NCI-H460 (cell line): ENCODE measurements at regions not wholly inside any gene's neighbourhood (a gene's known extent, or its start where the extent isn't known, plus 50 kb on each side); places are given as distances from the start of the nearest gene placed in this dataset.
"Not testable (repeated sequence)": the region's sequence is repeated elsewhere in the genome, so short reads cannot be mapped to it uniquely, and the experiment has no call there.

Experiments
- DNase-seq: peaks from one replicate; pipeline ENCODE4 v3.0.0-alpha.2; 2016; ENCODE audit warnings: low read depth; ENCODE audit errors: extremely low read depth

DNA sequence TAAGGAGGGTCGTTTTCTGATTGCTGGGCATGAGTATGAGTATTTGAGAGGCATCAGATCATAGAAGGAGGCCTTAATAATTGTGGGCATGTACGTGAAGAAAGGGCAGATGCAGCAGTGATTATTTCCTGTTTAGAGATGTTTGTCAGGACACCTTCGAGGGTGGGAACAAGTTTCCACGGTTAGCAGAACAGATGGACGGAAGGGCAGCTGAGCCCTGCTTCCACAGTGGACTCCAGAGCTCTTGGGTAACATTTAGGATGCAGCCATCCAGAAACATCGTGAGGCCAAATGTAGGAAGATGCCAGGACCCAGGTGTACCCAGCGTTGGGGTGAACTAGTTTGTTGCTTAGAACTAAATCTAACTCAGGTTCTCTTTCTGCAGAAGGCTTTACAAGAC is 231.3 kb upstream of the FAT1 start:
- DNase-seq = no peak

GRCh38 chr4:186957952-186958555 is 234.4 kb upstream of the FAT1 start:
- no peak for DNase-seq

GRCh38 chr4:186958726-186959350 is 235.2 kb upstream of the FAT1 start:
- DNase-seq = no peak

GRCh38 chr4:186979961-186980745 is 256.5 kb upstream of the FAT1 start:
- no peak for DNase-seq

DNA sequence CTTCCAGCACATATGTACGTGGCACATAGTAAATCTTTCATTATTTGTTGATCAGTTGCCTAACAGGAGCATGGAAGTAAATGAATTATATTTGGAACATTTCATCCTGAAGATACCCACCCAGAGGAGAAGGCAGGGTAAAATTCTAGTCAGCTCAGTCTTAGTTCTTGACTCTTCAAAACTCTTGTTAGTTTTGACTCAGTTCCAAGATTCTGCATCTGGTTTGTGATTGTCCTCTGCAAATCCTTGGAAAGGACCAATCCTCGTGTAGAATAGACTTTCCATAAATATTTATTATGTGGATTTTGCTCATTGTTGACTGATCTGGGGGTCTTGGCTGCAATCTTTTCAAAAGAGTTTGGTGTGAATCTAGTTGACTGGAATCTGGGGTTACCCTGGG is 257.5 kb upstream of the FAT1 start:
- no peak for DNase-seq

- DNase-seq = no peak
Observed at GRCh38 chr4:186982160-186982559, 258.5 kb upstream of the FAT1 start.

GRCh38 chr4:186984105-186984644 is 260.5 kb upstream of the FAT1 start:
- no peak for DNase-seq

- DNase-seq = no peak
Observed at GRCh38 chr4:186999686-187000085, 276.0 kb upstream of the FAT1 start.

DNA sequence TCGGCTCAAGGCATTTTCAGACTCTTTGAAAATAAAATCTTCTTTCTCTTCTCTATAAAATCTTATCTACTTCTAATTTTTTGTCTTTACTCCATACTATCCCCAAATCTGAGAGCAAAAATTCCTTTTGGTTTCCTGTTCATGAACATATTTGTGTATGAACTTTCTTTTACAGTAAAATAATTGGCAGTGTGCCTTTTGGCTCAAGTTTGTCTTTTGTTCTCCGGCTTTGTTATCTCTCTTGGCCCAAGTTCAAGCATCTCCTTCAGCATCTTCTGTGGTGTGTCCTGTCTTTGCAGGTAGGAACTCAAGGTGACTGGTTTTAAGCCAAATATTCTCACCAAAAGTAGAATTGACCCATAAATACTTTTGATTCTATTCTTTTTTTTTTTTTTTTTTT is 276.6 kb upstream of the FAT1 start:
- DNase-seq = no peak

GRCh38 chr4:187002133-187002532 is 278.5 kb upstream of the FAT1 start:
- DNase-seq = not testable (repeated sequence)

GRCh38 chr4:187004628-187005027 is 281.0 kb upstream of the FAT1 start:
- no peak for DNase-seq

DNA sequence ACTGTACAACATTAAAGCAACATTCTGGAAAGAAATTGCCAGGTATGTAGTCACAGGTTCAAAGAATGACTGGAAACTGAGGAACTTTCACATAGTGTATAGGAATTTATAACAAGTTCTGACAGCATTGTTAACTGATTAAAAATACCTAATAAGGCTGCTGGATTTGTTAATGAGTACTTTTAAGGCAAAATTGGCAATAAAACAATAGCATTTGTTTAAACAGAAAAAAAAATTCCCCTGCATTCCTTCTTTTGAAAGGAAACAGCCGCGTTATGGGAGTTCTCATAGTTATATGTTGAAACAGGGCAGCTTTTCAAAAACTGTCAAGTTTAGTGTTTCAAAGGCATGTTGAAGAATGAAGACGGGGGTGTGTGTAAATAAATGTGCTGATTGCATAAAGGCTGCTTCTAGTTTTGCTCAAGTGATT is 282.5 kb upstream of the FAT1 start:
- DNase-seq = no peak

DNA sequence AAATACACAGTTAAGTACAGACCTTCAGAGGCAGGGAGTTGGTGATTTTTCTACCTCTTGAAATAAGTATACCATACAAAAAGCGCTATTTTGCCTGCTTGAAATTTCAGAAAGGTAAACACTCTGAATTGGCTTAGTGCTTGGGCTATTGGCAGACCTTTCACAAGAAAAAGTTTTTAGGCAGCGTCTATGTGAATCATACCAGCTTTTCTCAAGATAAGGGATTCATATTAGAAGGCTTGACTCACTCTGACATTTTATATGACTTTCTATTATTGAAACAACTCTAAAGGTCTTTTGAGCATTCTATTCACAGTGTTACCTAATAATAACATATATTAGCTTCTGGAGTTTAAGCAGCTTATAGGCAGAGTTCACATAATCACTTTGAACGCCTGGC is 286.4 kb upstream of the FAT1 start:
- DNase-seq = no peak

DNA sequence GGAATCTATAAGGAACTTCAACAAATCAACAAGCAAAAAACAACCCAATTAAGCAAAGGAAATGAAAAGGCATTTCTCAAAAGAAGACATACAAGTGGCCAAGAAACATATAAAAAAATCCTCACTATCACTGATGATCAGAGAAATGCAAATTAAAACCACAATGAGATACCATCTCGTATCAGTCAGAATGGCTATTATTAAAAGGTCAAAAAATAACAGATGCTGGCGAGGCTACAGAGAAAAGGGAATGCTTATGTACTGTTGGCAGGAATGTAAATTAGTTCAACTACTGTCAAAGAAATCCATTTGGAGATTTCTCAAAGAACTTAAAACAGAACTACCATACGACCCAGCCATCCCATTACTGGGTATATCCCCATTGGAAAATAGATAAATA is 292.4 kb upstream of the FAT1 start:
- no peak for DNase-seq

GRCh38 chr4:187017147-187017546 is 293.5 kb upstream of the FAT1 start:
- no peak for DNase-seq

DNA sequence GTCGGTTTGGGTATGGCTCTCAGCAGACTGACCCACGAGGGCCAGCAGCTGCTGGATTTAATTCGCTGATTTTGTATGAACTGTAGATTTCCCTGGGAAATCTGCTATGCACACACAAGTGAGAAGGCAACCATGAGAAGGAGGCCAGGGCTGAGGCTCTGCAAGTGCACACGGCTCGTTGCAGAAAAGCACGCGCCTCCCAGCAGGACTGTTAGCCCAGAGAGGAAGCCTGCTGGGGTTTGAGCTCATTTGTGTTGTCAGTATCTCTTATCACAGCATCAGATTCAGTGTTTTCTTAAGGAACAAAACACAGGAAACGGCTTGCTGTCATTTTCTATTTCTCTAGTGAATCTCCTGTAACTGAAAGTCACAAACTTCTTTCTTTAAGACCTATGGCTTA is 296.2 kb upstream of the FAT1 start:
- no peak for DNase-seq

DNA sequence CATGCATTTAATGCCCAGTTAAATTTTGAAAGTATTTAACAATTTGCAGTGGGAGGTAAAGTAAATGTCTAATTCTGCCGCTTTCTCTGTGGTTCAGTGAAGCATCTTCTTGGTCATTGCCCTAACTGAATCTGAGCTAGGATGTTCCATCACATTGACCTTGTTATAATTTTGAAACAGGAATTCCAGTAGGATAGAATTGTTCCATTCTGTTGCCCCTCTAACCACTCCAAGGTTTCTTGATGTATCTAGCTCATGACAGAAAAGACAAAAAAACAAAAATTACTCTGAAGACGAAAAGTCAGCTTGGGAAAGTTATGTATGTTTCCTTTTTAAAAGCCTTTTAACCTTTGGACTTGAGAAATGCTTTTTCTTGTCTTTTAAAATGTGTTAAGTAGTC is 297.0 kb upstream of the FAT1 start:
- DNase-seq = no peak

DNA sequence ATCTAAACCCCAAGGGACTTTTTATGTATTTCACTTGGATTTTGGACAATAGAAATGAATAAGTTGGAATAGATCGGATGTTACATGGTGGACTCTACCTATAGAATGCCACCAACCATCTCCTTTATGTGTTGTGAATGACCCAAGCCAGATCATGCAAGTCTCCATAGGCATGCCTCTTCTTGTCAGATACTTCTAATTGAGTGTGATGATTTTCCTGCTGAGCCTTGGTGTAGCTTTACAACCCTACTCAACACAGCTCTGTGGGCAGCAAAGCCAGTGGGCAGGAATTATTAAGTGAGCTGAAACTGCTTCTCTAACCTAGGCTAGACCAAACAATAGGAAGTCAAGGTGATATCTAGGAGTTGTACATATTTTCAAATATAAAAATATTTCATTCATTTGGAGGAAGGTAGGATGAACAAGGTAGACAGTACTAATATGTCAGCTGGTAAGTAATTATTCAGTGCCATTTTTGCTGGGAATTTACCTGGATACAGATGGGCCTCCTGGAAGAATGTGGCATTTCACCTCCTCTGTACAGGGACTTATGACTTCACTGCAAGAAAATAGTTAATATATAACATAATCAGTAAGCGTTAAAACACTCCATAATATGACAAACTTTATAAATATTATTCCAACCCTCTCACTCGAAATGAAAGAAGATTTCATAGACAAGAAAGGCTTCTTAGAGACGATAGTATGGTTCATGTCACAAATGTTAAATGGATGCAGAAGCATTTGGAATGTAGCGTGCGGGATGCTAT is 298.0 kb upstream of the FAT1 start:
- no peak for DNase-seq

DNA sequence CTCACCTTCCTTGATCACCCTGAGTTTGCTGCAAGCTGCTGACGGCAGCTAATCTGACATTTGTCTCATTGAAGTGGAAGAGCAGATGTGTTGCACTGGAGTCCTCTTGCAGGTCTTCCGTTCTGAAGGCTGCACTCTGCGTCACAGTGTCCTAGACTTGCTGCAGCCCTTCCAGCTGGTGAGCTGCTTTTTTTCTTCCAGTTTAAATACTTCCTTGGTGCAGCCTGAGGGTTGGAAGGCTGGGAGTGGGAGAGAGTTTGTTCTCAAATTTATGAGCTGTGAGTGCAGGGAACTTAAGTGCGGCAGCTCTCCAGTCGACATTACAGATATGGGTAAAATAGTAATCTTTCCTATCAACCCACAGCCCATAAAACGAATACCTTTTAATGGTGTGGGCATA is 303.6 kb upstream of the FAT1 start:
- DNase-seq = no peak

GRCh38 chr4:187042251-187042650 is 318.6 kb upstream of the FAT1 start:
- no peak for DNase-seq

DNA sequence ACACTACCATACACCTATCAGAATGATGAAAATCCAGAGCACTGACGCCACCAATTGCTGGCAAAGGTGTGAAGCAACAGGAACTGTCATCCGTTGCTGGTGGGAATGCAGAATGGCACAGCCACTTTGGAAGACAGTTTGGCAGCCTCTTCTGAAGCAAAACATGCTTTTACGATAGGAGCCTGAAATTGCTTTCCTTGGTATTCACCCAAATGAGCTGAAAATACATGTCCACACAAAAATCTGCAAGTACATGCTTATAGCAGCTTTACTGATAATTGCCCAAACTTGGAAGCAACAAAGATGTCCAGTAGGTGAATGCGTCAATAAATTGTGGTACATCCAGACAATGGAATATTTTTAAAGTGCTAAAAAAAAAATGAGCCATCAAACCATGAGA is 322.8 kb upstream of the FAT1 start:
- DNase-seq = no peak
